GM18498 (cell line): ENCODE measurements at regions not wholly inside any gene's neighbourhood (a gene's known extent, or its start where the extent isn't known, plus 50 kb on each side); places are given as distances from the start of the nearest gene placed in this dataset.

Source experiments
- ATAC-seq: cut with Tn5 transposase; IDR thresholded peaks from one replicate; pipeline ENCODE4 v1.9.1; 2021; ENCODE audit warnings: mild to moderate bottlenecking, moderate library complexity; ENCODE audit not compliant: unreplicated experiment

DNA sequence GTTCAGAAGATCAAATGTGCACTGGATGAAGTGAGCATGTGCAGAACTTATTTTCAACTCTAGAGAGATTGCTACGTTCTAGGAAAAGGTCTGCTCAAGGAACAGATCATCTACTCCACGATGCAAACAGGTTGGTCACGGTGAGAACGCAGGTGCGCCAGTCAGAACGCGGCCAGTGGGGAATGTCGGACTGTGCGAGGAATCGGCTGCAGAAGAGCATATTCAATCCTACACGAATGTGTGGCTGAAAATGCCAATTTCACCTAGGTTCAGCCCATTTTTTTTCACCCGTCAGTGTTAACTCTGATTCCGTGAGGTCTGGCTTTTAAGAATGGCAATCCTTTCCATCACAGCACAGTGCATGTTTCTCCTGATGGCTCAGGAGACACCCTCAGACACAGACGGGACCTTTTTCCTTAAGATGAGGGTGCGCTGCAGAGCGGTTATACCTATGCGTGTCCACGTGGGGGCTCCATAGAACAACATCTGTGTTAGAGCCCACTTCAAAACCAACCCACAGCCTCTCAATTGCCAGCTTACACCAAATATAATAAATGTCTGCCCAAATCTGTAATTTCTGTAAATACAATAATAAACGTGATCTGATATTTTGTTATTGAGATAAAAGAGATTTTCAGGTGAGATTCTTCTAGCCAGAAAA lies 250.4 kb downstream of the FOXA2 start:
- peak; percentile 88 for ATAC-seq

DNA sequence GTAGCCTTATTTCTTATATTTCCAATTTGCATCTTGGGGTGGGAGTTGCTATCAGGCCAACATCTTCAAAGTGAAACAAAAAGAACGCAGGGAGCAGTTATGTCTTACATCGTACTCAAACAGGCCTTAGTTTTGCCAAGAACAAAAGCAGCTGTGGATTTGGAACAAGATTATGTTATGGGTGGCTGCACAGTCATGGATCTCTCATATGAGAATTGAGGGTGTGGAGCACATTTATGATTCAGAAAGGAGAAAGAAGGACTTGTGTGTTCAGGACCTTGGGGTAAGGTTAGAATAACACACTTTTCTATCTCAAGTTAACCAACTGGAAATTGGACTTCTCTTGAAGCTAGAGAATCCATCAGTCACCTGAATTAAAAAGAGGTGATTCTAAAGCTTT lies 259.9 kb downstream of the FOXA2 start:
- ATAC-seq = no peak

DNA sequence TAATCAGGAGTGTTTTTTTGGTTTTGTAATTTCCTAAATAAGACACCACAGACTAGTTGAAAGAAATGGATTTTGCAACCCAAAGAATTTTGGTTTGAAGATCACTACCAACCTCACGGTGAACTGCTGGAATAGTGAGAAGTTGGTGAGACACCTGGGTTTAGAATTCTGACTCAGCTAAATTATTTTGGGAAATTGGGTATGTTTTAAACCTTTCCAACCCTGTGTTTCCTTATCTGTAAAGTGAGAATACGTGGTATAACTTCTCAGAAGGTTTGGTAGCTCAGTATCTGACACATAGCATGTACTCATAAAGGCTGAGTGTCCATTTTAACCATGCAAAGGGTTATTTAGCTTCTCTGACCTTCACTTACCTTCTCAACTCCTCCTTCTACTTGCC lies 261.9 kb downstream of the FOXA2 start:
- no peak for ATAC-seq

DNA sequence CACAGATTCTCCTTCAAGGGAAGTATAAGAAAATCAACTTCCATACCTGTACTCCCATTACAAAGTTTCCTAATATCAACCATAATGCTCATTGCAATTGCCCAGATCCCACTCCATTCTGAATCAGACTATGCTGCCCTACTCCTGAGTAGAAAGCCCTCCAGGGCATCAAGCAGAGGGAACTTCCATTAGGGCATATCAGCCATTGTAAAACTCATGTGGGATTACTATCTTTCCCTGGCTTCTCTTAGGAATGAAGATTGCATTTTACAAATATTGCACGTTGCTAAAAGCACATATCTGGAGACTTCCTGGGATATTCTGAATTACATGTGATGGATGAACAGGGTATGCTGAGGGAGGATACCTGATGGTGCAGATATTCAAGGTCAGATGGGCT lies 263.2 kb downstream of the FOXA2 start:
- ATAC-seq = no peak

DNA sequence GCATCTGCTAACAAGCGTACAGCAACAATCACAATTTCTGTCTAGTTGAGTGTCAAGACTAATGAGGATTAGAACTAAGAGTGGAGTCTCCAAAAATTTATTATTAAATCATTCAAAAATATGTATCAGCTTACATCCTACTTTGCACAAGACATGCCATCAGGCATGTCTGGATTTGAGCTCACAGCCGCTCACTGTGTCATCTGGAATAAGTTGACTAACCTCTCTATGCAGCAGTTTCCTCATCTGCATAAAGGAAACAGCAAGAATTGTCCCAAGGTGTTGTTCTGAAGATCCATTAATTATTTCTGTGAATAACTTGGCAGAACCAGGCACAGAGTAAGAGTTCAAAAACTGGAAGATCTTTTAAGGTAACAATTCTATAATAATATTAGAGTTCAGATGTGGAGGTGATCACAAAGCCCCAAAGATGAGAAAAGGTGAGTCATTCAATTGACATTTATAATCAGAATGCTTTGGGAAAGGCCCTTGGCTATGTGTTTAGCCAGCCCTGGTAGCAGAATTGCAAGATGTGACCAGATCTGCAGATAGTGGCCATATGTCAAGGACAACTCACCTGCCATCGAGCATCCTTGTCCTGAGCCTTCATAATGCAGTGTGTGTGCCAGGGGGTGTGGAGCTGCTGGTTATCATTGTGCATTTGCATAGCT lies 264.0 kb downstream of the FOXA2 start:
- ATAC-seq = no peak

DNA sequence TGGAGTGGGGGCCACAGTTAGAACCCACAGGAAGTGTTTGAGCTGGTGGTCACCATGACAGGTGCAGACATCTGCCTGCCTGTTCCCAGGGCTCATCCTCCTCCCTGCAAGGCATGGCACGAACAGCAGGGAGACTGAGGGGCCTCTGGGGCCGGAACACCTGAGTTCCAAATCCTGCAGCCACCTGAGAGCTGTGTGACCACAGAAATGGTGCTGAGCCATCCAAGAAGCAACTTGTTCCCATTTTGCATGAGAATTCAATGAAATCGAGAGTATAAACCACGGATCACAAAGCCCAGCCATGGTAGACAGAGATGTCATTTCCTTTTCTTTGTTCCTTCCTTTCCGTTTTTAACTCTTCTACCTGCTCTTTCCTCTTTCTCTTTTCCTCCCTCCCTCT lies 268.6 kb downstream of the FOXA2 start:
- no peak for ATAC-seq

DNA sequence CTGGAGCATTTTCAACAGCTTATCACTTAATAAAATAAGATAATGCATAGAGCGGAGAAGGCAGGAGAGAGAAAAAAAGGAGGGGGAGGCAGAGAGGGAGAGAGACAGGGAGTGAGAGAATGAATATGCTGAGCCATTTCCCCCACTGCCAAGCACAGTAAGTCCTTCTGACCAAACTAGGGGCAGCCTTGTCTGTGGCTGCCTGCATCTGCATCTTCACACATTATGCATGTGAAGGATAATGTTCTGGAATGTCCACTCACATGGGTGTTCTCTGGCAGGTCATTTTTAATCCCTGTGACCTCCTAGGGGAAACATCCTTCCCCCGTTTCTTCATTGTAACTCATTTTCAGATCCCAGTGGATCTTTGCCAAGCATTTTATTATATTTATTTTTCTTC lies 269.3 kb downstream of the FOXA2 start:
- no peak for ATAC-seq

DNA sequence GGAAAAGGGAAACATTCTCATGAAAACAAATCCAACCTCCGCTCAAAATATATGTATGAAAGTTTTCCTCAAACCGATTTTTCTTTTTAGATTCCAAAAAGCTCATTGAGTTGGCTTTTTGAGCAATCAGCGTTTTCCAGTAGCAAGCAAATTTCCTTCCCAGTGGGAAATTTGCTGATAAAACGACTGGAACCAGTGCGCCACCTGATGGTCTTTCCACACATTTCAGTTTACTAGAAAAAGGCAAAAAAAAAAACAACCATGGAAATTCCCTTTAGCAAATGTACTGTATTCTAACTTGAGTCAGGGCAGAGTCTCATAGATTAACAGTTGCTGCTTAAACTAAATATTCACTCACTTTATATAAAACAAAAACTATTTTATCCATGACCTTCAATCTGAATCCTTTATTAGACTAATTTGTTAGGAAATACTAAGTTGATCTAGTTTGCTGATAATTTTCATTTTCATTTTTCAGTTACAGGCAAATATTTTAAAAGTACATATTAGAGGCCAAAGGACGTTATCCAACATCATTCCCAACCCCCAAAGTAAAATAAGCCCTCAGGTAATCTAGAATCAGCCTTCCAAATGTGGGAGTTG lies 271.5 kb downstream of the FOXA2 start:
- ATAC-seq = no peak

DNA sequence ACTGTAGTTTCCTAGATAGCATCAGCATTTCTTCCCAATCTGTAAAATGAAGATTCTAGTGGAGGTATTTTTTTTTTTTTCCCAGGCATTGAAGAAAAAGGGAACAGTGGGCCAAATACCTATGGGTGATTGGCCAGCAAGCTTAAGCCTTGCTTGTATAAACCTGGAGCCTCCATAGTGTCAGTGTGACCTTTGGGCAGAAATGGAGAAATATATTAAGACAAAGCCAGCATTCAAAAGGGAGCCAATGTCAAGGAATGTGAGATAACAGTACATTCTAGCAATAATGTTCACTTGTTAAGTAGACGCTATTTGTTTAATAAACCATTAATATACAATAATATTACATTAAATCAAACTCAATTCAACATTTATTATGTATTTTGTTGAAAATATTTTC lies 275.4 kb downstream of the FOXA2 start:
- ATAC-seq = no peak

DNA sequence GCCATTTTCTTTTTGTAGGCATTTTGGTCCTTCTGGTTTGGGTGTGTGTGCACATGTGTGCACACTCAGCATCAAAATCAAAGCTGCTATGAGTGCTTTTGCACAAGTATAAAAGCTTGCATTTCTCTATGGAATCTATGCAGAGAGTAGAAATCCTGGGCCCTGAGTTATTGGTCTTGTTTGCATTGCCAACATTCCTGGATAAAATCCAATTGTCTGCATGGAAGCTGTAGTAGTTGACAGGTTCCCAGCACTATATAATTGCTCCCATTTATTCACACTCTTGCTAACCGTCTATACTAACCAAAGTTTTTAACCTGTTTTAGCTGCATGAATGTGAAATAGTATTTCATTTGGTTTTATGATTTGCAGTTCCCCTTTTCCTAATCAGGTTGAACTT lies 277.0 kb downstream of the FOXA2 start:
- ATAC-seq = no peak

DNA sequence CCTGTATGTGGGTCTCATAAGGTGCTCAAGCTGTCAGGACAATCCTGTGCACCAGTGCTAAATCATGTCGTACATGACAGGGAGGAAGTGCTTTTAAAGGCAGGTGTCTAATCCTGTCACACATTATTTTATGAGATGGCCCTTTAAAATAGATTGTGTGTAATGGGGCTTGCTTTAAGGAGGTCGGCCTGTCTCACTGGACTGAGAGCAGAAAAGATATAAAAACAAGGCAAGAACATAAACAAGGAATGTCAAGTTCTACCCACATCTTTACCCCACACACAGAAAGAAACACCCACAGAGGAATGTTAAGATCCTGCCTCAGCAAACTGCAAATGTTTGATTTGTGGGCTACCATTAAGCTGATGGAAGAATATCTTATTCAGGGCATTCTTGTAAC lies 279.0 kb downstream of the FOXA2 start:
- ATAC-seq = no peak

DNA sequence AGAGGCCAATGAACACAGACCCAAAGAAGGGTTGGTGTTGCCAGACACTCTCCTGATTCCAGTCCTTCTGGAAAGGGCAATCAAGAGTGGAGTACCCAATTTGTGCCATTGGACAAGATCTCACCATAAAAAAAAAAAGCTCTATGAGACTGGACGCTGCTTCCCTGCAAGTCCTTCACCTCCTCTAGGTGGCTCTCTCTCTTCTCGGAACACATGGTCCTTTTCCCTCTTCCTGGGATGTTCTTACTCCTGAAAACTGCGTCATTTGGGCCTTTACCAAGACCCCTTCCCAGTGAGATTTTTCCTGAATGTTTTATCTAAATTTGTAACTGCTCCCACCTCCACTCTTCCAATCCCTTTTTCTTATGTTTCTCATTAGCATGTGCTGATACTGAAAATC lies 280.8 kb downstream of the FOXA2 start:
- ATAC-seq = no peak

DNA sequence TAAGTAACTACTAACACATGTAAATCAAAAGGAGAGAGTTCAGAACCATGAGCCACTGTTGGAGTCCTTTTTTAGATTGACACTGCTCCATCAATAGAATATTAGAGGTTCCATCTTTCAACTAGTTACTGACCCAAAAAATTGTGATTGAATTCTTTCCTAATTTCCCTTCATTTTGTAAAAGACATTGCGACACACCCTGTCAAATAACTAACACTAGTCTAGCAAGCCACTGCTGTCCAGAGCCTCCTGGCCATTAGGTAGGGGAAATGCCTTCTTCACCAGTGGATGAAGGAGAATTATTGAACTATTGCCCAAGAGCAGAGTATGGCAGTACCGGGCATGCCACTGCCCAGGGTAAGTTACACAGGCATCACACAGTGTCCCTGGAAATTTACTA lies 282.3 kb downstream of the FOXA2 start:
- ATAC-seq = no peak

DNA sequence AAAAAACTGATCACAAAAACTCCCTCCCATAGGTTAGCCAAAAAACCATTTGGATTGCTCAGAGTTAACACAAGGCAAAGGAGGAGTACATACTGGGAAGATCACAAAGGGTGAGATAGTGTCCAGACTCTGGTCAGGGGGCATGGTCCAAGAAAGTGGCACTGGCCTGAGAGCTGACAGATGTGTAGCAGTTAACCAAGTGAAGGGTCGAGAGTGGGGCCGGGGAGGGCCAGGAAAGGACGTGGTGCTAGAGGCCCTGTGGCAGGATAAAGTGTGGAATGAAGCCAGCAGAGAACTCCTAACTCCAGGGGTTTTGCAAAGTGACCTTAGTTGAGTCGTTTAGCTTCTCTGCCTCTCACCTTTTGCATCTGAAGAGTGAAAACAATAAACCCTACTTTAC lies 290.5 kb downstream of the FOXA2 start:
- no peak for ATAC-seq

DNA sequence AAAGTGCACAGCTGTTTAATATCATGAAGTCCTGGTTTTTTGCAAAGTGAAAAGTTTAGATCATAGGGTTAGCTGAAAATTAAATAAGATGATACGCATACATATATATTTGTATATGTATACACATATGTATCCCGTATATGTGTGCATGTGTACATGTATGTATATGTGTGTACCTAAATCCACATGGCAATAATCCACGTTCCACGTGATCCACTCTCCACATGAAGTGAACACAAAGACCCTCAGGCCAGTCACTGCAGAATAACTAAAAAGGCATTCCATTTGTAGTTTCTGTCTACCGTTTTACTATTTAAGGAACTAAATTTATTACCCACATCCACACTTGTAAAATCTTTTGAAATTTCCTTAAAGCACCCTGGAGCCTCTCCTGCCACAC lies 294.9 kb downstream of the FOXA2 start:
- no peak for ATAC-seq

DNA sequence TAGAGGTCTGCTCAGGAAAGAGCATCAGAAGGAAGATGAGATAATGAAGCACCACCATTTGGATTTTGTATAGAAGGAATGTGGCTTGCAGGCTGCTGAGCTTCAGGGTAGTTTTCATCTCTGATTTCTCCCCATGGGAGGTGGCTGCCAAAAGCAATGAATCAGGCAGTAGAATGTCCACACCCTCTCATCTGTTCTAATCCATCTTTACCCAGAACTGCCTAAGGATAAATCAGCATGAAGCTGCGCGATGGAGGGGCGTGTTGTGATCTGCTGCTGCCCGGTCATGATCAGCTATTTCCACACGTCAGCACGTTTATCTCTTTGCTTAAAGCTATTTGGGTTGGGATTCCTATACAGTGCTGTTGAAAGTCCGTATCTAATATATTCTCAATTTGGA lies 295.4 kb downstream of the FOXA2 start:
- no peak for ATAC-seq

DNA sequence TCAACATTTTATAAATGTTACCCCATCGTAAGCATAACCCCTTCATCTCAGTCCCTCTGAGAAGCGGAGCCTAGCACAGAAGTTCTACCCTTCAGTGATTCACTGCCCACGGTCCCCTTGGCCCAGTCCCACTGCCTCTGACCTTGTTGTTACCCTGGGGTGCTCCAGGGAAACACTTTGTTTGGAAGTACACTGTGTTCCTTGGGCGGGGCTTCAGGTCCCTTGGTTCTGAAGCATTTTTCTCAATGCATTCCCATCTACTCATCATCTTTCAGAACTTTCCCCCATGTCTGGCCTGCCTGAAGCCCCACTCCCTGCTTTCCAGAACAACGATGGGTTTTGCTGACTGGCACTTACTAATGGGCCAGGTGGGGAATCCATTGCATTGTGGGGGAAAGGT lies 296.2 kb downstream of the FOXA2 start:
- ATAC-seq = no peak

DNA sequence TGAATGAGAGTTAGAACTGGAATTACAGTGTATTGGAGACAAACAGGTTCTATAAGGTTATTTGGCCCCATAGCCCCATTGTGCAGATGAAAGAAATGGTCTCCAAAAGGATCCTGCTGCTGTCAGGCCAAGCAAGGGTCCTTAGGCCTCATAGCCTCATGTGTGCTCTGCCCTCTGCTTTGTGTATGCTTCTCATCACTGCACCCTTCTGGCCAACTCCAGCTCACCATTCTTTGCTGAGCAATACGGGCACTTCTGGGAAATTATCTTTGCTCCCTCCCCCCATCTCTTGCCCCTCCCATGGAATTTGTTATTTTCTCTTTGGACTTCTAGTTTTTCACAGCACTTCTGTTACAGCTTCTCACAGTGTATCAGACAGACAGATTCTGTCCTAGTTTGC lies 298.8 kb downstream of the FOXA2 start:
- no peak for ATAC-seq

DNA sequence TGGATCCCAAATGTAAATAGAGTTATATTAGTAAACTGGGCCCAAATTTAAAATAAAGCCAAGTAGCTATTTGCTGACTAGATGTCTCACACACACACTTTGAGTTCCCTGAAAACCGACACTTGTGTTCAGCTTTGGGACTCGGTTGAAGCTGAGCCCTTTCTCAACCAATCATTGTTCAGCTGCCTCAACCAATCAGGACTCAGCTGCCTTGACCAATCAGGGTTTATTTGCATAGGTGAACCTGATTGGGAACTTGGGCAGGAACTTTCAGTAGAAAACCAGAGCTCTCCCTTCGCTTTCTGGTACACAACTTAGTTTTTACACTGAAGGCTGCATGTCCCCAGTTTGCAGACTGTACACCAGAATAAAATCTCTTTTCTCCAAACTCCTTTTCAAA lies 301.7 kb downstream of the FOXA2 start:
- ATAC-seq = no peak

DNA sequence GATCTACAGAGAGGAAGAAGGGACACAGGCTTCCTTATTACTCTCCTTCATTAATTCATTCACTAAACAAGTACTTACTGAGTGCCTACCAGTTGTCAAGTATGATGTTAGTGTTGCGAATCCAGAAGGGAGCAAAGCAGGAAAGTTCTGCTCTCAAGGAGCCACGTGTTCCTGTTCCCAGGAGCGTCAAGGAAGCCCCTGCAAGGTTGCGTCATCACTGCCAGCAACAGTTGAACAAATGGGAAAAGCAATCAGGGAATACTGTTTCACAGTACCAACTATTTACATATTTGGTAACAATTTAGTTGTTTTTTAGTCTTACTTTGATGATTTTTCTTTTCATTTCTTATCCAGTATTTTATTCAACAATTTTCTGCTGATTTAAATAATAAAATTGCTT lies 310.0 kb downstream of the FOXA2 start:
- ATAC-seq = no peak

DNA sequence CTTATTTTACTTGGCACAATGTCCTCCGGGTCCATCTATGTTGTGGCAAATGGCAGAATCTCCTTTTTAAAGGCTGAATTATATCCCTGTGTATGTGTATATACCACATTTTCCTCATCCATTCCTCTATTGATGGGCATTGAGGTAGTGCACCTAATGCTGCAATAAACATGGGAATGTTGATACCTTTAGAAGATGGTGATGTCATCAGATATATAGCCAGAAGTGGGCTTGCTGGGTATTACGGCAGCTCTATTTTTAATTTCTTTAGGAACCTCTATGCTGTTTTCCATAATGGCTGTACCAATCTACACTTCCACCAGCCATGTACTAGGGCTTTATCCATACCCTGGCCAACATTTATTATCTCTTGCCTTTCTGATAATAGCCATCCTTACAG lies 315.7 kb downstream of the FOXA2 start:
- no peak for ATAC-seq

DNA sequence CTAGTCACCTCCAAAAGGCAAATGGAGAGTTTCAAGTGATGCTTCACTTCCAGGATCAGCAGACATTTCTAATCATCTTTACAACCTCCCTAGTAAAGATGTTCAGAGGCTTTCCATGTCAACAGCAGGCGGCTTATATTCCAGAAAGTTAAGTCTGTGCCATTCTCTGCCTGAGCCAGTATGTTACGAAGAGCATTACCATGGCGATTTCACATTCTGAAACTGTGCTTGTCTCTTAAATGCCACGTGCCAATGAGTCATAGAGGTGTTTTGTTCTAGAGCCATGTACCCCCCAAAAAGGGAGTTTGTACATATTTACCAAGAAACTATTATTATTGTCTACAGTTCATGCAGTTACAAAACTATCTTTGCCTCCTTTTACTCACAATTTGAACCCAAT lies 319.5 kb downstream of the FOXA2 start:
- no peak for ATAC-seq

DNA sequence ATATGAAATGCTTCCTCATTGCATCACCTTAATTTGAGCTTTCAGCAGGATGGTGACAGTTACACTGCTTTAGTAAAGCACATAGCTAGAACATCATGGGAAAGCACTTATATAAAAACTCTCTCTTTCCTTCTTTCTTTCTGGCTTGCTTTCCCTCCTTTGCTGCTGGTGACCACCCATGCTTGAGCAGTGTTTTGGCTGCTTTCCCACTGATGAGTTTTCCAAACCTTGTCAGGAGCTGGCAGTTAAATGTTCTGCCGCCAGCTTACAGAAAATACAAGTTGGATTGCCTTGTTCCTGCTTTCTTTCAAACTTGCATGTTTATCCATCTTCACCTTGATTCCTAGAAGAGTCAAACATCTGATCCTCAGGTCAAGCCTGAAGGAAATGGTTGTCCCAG lies 323.9 kb downstream of the FOXA2 start:
- no peak for ATAC-seq
